GM18951 (cell line): ENCODE measurements at regions not wholly inside any gene's neighbourhood (a gene's known extent, or its start where the extent isn't known, plus 50 kb on each side); places are given as distances from the start of the nearest gene placed in this dataset.
"Not testable (repeated sequence)": the region's sequence is repeated elsewhere in the genome, so short reads cannot be mapped to it uniquely, and the experiment has no call there.

Experiments
- POLR2A ChIP-seq: IDR thresholded peaks from 4 replicates; pipeline ENCODE4 v1.6.1; 2011; ENCODE audit warnings: mild to moderate bottlenecking; ENCODE audit not compliant: insufficient read length, insufficient read depth; ENCODE audit errors: extremely low read depth
- in situ Hi-C: fragments of 300-500 bp; cut with MboI; formaldehyde crosslinking; loops from one replicate; pipeline ENCODE4 v1.12.0; 2022; ENCODE audit warnings: low sequenced_read_pairs, mixed read lengths, inconsistent platforms; ENCODE audit not compliant: unreplicated experiment

GRCh38 chr1:117719004-117719403 is 113.2 kb downstream of the TENT5C start:
- in situ Hi-C loops, result no loop called here
- no peak for TF ChIP-seq POLR2A

- in situ Hi-C loops, result no loop called here
These were observed 126.4 kb downstream of the TENT5C start for GRCh38 chr1:117732065-117732797.

GRCh38 chr1:117732956-117733355 is 127.1 kb downstream of the TENT5C start:
- in situ Hi-C loops, result no loop called here

More at GRCh38 chr1:117732065-117732797, 126.4 kb downstream of the TENT5C start:
- no peak for TF ChIP-seq POLR2A

GRCh38 chr1:117734403-117734802 is 128.6 kb downstream of the TENT5C start:
- in situ Hi-C loops, result no loop called here
- no peak for TF ChIP-seq POLR2A

More at GRCh38 chr1:117732956-117733355, 127.1 kb downstream of the TENT5C start:
- TF ChIP-seq POLR2A, result no peak

- in situ Hi-C loops, result no loop called here
- no peak for TF ChIP-seq POLR2A
These were observed 129.5 kb downstream of the TENT5C start for GRCh38 chr1:117735045-117735992.

- in situ Hi-C loops, result no loop called here
- TF ChIP-seq POLR2A, result no peak
These were observed 133.7 kb downstream of the TENT5C start for GRCh38 chr1:117739504-117739903.

- in situ Hi-C loops, result no loop called here
- TF ChIP-seq POLR2A, result no peak
These were observed 134.6 kb downstream of the TENT5C start for GRCh38 chr1:117740496-117740895.

GRCh38 chr1:117746565-117746964 is 140.7 kb downstream of the TENT5C start:
- in situ Hi-C loops, result not testable (repeated sequence)

GRCh38 chr1:117747605-117748004 is 141.8 kb downstream of the TENT5C start:
- in situ Hi-C loops, result no loop called here
- no peak for TF ChIP-seq POLR2A

GRCh38 chr1:117751321-117751720 is 145.5 kb downstream of the TENT5C start:
- TF ChIP-seq POLR2A, result no peak
- in situ Hi-C loops, result no loop called here

GRCh38 chr1:117752661-117753060 is 146.8 kb downstream of the TENT5C start:
- TF ChIP-seq POLR2A, result no peak
- in situ Hi-C loops, result no loop called here

- no peak for TF ChIP-seq POLR2A
- in situ Hi-C loops, result no loop called here
These were observed 147.4 kb downstream of the TENT5C start for GRCh38 chr1:117753232-117753631.

- no peak for TF ChIP-seq POLR2A
- in situ Hi-C loops, result no loop called here
These were observed 147.8 kb downstream of the TENT5C start for GRCh38 chr1:117753652-117754051.
